Progenitor cell of endocrine pancreas (in vitro differentiated cells): ENCODE measurements at regions not wholly inside any gene's neighbourhood (a gene's known extent, or its start where the extent isn't known, plus 50 kb on each side); places are given as distances from the start of the nearest gene placed in this dataset.

ENCODE experiments used
- DNase-seq: peaks from one replicate; pipeline ENCODE4 v3.0.0; 2021; ENCODE audit warnings: low spot score; ENCODE audit not compliant: unreplicated experiment
- H3K27ac Mint-ChIP-seq: 2 replicates; pipeline ENCODE4 v1.8.0; 2021; ENCODE audit warnings: mild to moderate bottlenecking, moderate library complexity, mixed read lengths
- H3K27me3 Mint-ChIP-seq: 2 replicates; pipeline ENCODE4 v1.8.0; 2021; ENCODE audit warnings: mixed read lengths
- H3K36me3 Mint-ChIP-seq: 2 replicates; pipeline ENCODE4 v1.8.0; 2022; ENCODE audit warnings: mixed read lengths; ENCODE audit not compliant: insufficient read depth
- H3K4me1 Mint-ChIP-seq: 2 replicates; pipeline ENCODE4 v1.8.0; 2021; ENCODE audit warnings: low read depth, mixed read lengths
- H3K4me3 Mint-ChIP-seq: 2 replicates; pipeline ENCODE4 v1.8.0; 2021; ENCODE audit warnings: low read depth, mild to moderate bottlenecking, moderate library complexity, mixed read lengths
- H3K9me3 Mint-ChIP-seq: 2 replicates; pipeline ENCODE4 v1.8.0; 2021; ENCODE audit warnings: low read depth, mixed read lengths
- TF ChIP-seq, protein P1 (sequence below): fragments of 200-600 bp; sonication (generic); IDR thresholded peaks from one replicate; pipeline ENCODE4 v1.5.0; 2021; ENCODE audit warnings: antibody characterized with exemption, mild to moderate bottlenecking; ENCODE audit not compliant: unreplicated experiment

GRCh38 chr10:128566361-128566968 lies 440.2 kb upstream of the MKI67 start:
- DNase-seq, result no peak
- no peaks in the 10 kb centered on the region for H3K36me3 Mint-ChIP-seq
- TF ChIP-seq, protein P1, sequence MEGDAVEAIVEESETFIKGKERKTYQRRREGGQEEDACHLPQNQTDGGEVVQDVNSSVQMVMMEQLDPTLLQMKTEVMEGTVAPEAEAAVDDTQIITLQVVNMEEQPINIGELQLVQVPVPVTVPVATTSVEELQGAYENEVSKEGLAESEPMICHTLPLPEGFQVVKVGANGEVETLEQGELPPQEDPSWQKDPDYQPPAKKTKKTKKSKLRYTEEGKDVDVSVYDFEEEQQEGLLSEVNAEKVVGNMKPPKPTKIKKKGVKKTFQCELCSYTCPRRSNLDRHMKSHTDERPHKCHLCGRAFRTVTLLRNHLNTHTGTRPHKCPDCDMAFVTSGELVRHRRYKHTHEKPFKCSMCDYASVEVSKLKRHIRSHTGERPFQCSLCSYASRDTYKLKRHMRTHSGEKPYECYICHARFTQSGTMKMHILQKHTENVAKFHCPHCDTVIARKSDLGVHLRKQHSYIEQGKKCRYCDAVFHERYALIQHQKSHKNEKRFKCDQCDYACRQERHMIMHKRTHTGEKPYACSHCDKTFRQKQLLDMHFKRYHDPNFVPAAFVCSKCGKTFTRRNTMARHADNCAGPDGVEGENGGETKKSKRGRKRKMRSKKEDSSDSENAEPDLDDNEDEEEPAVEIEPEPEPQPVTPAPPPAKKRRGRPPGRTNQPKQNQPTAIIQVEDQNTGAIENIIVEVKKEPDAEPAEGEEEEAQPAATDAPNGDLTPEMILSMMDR, result no peak
- peaks cover 6% of the 10 kb centered on the region for H3K9me3 Mint-ChIP-seq
- H3K27me3 Mint-ChIP-seq, result peaks cover 31% of the 10 kb centered on the region
- H3K4me3 Mint-ChIP-seq, result no peak overlapping the region
- no peak overlapping the region for H3K27ac Mint-ChIP-seq
- no peaks in the 10 kb centered on the region for H3K4me1 Mint-ChIP-seq

- no peak for DNase-seq
These were observed 441.3 kb upstream of the MKI67 start for GRCh38 chr10:128567551-128567950.

DNA sequence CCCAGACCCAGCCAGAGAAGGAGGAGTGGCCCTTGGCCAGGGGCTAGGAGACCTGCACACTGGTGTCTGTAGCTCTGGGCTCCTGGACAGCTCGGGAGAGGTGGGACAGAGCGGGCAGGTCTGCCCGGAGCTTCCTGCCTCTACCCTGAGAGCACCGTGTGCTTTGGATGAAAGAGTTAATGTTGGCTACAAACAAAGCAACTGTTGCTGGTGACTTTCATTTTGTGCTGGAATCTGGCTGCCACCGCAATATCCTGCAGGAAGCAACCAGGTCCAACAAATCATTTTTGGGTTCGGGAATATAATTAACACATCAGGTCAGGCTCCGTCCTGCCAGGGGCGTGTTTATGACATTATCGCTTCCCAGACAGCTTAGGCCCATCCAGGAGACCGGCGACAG lies 441.8 kb upstream of the MKI67 start:
- DNase-seq, result no peak
- no peak overlapping the region for H3K27ac Mint-ChIP-seq
- H3K9me3 Mint-ChIP-seq, result no peaks in the 10 kb centered on the region
- no peak overlapping the region for H3K4me3 Mint-ChIP-seq
- H3K27me3 Mint-ChIP-seq, result peaks cover 38% of the 10 kb centered on the region
- H3K36me3 Mint-ChIP-seq, result no peaks in the 10 kb centered on the region
- TF ChIP-seq, protein P1, result no peak
- H3K4me1 Mint-ChIP-seq, result no peaks in the 10 kb centered on the region

More at GRCh38 chr10:128567551-128567950, 441.3 kb upstream of the MKI67 start:
- TF ChIP-seq, protein P1, result no peak
- Mint-ChIP-seq H3K36me3 (no peaks in the 10 kb centered on the region), H3K27me3 (peaks cover 37% of the 10 kb centered on the region), H3K27ac (no peak overlapping the region), H3K4me1 (no peaks in the 10 kb centered on the region), H3K9me3 (no peaks in the 10 kb centered on the region), H3K4me3 (no peak overlapping the region)

GRCh38 chr10:128568491-128568890 lies 442.3 kb upstream of the MKI67 start:
- H3K27ac Mint-ChIP-seq, result no peak overlapping the region

DNA sequence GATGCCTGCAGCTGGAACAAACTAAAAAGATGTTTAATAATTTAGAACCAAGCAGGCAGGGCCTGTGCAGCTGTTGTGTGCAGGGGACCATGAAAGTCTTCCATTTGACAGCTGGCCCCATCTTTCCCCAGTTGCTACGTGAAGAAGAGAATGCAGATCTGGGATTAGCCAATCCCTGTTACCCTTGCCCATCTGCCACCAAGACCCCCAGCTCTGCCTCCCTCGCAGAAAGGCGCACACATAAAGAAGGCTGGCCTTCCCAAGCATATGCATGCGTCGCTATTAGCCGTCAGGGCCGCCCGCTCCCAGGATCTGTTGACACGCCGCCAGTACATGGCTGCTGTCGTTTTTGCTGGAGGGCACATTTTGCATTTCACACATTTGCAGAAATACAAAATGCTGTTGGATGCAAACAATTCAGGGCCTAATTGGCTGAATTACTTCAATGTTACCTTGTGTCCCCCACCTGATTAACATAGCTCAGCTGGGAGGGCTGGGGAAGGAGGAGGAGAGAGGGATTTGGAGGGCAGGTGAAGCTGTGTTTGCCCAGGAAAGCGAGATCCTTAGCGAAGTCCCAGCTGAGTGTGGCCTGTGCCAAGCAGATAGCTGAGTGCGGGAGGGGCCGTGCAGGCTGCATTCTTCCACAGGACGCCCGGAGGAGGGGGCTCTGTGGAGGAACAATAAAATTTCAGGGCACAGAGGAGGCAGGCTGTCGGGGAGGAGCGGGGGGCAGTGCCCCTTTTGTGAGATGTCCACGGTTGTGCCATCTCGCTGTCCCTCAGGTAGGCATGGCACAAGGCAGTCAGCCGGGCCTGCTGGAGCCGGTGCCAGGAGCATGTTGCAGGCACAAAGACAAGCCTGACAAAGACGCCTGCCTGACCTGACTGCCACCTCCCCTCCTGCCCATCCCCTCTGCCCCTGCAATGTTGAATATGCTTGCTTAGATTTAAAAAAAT lies 443.0 kb upstream of the MKI67 start:
- DNase-seq, result no peak
- no peaks in the 10 kb centered on the region for H3K36me3 Mint-ChIP-seq
- H3K9me3 Mint-ChIP-seq, result no peaks in the 10 kb centered on the region
- TF ChIP-seq, protein P1, result no peak
- H3K4me3 Mint-ChIP-seq, result no peak overlapping the region
- no peak overlapping the region for H3K27ac Mint-ChIP-seq
- peaks cover 48% of the 10 kb centered on the region for H3K27me3 Mint-ChIP-seq
- H3K4me1 Mint-ChIP-seq, result no peaks in the 10 kb centered on the region

More at GRCh38 chr10:128568491-128568890, 442.3 kb upstream of the MKI67 start:
- no peaks in the 10 kb centered on the region for H3K9me3 Mint-ChIP-seq
- no peak for DNase-seq
- TF ChIP-seq, protein P1, result no peak
- H3K36me3 Mint-ChIP-seq, result no peaks in the 10 kb centered on the region
- H3K4me3 Mint-ChIP-seq, result no peak overlapping the region
- H3K27me3 Mint-ChIP-seq, result peaks cover 43% of the 10 kb centered on the region
- H3K4me1 Mint-ChIP-seq, result no peaks in the 10 kb centered on the region
